Gastroesophageal sphincter (tissue), 3 donors: ENCODE measurements at regions not wholly inside any gene's neighbourhood (a gene's known extent, or its start where the extent isn't known, plus 50 kb on each side); places are given as distances from the start of the nearest gene placed in this dataset.

ENCODE experiments used
- CTCF ChIP-seq, 4 experiments: fragments of 200-600 bp in 2 of 4; fragments of 450-650 bp in 2 of 4; sonication (generic) in 1 of 4; IDR thresholded peaks; one replicate each; pipeline ENCODE4 v1.5.1; 2017 to 2019; ENCODE audit warnings: antibody characterized with exemption in 4 of 4, mild to moderate bottlenecking in 2 of 4, moderate library complexity in 2 of 4
- EP300 ChIP-seq: sonication (generic); formaldehyde crosslinking; IDR thresholded peaks from one replicate; pipeline ENCODE4 v1.6.1; 2017; ENCODE audit warnings: antibody characterized with exemption, mild to moderate bottlenecking
- POLR2A ChIP-seq, 2 donors: fragments of 450-650 bp; IDR thresholded peaks; one replicate each; pipeline ENCODE4 v1.6.1; 2017; ENCODE audit warnings: antibody characterized with exemption in 2 of 2, mild to moderate bottlenecking in 2 of 2, moderate library complexity in 1 of 2
- POLR2AphosphoS5 ChIP-seq: sonication (generic); formaldehyde crosslinking; IDR thresholded peaks from one replicate; pipeline ENCODE4 v1.6.1; 2017; ENCODE audit warnings: antibody characterized with exemption

GRCh38 chr9:23542927-23543326, 283.1 kb downstream of the ELAVL2 start:
- TF ChIP-seq CTCF (IDR thresholded peaks at IDR 0.05): no peak
- TF ChIP-seq POLR2AphosphoS5: no peak
- no peak for TF ChIP-seq POLR2A (IDR thresholded peaks at IDR 0.05)
- no peak for TF ChIP-seq EP300
